Hypothalamus (tissue), 51 donors: ENCODE measurements at regions not wholly inside any gene's neighbourhood (a gene's known extent, or its start where the extent isn't known, plus 50 kb on each side); places are given as distances from the start of the nearest gene placed in this dataset.
"Not testable (repeated sequence)": the region's sequence is repeated elsewhere in the genome, so short reads cannot be mapped to it uniquely, and the experiment has no call there.

Experiments
- DNase-seq, 51 donors: peaks; one replicate each; lab custom pipeline; 2025; lab: John Stamatoyannopoulos, UW

DNA sequence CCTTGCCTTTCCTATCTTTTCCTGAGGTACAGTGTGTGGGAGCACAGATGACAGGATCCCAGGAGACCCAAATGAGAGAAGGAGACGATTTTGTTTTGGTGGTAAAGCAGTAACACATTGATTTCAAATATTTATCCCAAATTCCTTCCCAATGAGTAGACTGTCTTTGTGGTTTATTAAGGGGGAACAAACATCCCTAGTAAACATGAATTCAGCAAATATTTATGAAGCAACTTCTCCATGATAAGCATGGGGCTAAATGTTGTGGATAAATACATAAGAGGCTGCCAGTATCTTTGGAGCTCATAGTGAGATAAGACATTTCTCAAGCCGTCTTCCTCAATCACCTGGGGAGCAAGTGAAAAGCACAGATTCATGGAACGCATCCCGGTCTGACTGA, 460.8 kb upstream of the CFAP20DC start:
- no peak for DNase-seq

DNA sequence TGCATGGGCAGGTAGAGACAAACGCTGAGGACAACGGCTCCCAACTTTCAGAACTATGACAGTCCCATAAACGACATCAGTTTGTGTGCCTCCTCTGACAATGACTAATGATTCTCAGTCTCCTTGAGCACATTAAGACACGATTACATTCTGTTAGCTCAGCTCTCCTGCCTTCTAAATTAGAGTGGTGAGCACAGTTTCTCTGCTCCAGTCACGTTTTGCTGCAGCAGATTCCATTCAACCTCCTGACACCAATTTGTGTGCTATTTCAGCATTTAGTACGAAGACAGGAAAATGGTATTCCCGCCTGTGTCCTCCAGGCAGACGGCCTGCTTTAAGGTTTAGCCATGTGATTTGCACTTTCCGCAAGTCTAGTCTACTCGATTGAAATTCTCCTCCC, 458.4 kb upstream of the CFAP20DC start:
- DNase-seq = no peak

DNA sequence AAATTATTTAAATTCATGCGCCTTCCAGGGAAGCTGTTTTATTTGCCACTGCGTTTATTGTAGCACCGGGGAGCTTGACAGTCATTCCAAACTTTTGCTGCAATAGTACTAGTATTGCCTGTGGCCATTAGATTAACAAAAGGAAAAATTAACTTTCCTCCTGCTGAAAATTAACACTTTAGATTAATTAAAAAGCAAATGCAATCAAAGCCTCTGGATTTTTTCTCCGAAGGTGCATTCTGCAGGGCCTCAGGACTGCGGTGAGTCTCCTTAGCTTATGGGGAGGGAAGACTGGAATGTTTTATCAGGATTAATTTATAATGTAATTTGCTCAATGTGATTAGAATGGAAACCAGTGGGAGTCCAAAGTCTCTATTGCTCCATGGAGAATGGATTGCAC, 456.4 kb upstream of the CFAP20DC start:
- DNase-seq = no peak

DNA sequence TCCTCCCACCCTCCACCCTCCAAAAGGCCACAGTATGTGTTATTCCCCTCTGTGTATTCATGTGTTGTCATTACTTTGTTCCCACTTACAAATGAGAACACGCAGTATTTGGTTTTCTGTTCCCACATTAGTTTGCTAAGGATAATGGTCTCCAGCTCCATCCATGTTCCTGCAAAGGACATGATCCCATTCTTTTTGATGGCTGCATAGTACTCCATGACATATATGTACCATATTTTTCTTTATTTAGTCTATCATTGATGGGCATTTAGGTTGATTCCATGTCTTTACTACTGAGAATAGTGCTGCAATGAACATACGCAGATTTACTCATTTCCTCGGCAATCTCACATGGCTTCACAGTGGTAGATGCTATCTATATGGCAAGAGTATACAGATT, 453.6 kb upstream of the CFAP20DC start:
- no peak for DNase-seq

DNA sequence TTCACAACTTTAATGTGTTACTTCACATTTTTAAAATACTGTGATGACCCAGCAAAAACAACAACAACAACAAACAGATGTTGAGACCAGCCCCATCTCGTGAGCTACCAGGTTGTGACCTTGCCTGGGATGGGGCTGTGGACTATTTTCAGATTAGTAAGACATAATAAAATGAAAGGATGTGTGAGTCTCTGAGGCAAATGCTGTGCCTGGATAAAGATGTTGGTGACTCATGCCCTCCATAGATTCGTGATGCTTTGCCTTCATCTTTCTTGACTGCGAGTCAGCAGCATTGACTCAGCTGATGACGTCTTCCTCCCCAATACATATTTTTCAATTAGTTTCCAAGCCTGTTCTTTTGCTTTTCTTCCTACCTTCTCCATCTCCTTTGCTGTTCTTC, 453.0 kb upstream of the CFAP20DC start:
- peak in 3 of 51 donors; percentile 1 to 33 (median 2) for DNase-seq

DNA sequence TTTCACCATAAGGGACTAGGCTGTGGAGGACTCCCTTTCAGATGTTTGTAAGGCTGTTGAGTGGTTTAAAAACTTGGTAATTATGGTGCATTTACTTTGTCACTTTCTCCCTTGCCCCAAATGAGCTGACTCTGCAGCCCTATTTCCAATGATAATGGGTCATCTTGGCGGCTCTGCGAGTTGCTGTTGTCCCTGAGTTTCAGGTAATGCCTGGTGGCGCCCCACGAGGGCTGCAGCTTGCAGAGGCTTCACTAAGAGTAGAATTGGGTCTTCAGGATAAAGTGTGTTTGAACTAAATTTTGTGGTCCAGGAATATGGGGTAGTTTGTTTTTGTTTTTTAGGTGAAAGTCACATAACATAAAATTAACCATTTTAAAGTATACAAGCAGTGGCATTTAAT, 450.1 kb upstream of the CFAP20DC start:
- DNase-seq = no peak

DNA sequence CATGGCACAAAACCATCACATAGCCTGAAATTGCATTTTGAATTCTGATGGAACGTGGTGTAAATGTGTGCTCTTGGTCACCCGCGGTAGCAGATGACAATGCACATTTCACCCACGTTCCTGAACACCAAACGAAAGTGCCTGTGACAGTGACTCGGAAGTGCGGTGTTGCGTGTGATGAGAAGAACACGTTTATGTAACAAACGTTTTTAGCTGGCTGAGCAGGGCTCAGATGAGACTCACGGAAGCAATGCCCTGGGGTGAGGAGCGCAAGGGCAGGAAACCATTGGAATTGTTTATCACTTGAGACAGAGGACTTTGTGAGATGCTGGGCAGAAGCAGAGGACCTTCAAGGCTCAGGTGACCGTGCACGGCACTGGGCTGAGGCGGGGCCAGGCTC, 449.2 kb upstream of the CFAP20DC start:
- DNase-seq = no peak

DNA sequence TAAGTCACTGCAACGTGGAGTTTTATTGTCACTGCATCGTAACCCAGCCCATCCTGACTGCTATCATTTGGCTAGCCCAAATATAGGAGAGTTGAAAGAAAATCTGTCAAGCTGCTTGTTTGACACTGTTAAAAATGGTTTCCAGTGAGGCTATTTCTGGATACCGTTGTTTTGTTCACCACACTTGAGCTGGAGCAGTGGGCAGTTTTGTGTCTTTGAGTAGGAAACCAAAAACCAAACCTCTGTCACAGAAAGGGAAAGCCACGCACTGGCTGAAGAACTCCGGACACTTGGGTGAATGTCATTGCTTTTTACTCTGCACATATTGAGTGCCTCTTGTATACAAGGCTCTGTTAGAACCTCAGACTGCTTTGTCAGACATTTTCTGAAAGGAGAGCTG, 446.4 kb upstream of the CFAP20DC start:
- no peak for DNase-seq

DNA sequence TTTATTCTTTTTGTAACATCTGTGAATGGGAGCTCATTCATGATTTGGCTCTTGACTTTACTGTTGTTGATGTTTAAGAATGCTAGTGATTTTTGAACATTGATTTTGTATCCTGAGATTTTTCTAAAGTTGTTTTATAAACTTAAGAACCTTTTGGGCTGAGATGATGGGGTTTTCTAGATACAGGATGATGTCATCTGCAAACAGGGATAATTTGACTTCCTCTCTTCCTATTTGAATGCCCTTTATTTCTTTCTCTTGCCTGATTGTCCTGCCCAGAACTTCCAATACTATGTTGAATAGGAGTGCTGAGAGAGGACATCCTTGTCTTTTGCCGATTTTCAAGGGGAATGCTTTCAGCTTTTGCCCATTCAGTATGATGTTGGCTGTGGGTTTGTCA, 445.1 kb upstream of the CFAP20DC start:
- not testable (repeated sequence) for DNase-seq

DNA sequence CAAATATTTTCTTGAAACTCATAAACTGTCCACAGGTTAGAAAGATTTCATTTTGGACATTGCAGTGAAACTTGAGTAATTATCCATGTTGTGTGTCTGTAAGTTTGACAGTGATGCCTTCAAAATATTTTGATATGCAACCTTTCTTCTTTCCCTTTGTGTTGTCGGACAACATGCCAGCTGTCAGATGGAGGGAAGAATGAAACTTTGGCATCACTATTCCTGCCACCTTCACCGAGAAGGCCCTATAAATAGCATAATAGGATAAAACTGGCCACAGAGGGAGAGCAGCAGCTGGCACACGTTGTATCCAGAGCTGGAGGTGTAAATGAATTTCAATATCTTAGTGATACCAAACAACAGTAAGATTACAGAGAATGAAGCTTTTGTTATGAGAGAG, 436.7 kb upstream of the CFAP20DC start:
- DNase-seq = no peak

DNA sequence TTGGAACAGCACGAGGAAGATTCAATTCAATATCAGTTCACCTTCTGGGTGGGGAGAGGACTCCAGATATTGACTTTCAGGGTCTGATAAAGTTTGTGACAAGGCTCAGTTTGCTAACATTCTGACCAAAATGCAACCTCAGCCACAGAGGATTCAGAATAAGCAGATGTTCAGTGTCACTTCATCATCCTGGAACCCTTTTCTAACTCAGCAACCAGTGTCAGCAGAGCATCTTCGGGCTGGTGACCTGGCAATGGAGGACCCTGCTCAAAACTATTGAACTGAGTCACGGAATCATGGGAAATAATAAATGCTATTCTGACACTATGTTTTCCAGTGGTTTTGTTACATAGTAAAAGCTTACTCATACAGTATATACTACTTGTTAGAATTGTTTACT, 433.4 kb upstream of the CFAP20DC start:
- no peak for DNase-seq

DNA sequence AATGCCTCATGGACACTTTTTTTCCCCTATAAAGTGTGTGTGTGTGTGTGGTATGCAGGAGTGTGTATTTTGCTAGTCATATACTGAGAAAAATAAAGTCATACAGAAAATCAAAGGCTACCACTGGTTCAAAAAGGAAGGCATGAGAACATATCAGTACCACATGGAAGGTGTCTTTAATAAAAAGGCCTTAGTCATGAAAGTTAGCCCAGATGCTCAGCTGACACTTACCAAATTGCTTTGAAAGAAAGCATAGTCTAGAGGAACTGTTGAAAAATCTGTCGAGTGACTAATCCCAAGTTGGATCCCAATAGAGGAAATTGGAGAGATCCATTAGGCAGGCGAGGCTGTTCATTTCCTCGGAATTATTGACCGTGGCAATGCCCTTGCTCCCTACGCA, 432.9 kb upstream of the CFAP20DC start:
- no peak for DNase-seq

DNA sequence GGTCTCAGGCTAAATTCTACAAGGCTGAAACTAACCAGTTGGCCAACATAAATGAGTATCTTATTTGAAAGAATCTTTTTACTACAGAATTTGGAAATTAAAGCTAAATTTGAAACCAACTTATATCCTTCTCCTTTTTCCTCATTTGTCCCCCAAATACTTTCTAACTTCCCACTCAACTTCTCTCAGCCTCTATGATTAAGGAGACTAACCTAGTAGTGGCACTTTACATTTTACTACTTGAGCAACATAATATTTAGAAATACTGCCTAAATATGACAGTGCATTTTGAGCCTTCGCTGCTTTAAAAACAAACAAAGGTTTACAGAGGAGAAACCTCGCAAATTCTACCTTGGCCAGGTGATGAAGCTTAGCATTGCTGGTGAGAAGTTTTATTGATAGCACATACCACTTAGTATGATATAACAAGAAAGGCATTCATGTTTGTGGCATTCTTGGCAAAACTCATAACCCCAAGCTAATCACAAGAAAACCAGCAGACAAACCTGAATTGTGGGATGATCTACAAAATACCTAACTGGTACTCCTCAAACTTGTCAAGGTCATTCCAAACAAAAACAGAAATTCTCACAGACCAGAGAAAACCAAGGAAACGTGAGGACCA, 432.1 kb upstream of the CFAP20DC start:
- DNase-seq = no peak

DNA sequence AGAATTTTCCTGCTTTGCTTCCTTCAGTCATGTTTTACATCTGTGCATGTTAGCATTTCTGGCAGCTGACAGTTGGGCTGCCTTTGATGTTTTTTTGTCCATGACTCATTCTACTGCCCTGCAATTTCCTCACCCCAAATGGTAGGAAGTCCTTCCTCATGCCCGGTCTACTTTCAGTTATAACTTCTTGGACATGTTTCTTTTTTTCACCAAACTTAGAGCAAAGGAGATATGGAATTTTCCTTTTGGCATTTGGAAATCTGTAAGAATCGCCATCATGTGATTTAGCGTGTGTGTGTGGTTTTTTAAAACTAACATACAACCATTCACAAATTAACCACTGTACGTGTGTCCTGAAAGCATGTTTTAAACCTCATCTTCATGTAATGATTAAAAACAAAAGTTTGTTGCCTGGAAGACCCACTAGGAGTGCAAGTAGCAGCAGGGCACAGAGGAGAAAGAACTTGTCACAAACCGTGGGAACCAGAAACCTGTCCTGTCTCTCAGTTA, 430.7 kb upstream of the CFAP20DC start:
- no peak for DNase-seq

DNA sequence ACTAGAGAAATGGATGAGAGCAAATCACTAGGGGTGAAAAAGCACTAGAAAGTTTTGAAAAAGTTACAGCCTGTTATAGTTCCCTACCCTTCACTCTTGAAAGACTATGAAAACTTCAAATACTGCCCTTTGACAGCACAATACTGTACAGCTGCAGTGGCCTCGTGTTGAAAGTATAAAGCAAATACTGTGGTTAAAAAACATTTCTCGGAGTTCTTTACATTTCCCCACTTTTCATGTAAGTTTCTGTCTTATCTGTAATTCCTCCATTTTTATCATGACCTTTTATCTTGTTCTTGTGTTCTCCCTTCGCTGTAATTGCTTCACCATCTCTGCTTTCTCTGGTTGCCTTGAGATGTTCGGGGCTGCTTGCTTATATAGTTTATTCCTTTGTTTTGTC, 423.8 kb upstream of the CFAP20DC start:
- DNase-seq = no peak

DNA sequence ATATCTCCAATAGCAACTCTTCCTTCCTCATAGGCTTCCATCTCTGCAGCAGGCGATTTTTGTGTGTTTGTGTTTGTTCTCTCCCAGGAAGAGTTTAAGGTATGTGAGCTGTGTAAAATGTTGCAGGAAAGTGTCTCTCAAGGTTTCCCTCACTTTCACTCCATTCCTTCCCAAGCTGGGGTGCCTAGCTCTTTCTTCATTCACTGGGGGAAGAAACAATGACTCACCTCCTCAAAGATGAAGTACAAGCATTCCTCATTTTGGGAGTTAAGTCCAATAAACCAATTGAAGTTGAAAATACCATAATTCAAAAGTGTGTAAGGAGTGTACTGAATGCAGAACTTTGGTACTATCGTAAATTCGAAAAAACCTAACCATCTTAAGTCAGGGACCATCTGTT, 422.7 kb upstream of the CFAP20DC start:
- DNase-seq = no peak

DNA sequence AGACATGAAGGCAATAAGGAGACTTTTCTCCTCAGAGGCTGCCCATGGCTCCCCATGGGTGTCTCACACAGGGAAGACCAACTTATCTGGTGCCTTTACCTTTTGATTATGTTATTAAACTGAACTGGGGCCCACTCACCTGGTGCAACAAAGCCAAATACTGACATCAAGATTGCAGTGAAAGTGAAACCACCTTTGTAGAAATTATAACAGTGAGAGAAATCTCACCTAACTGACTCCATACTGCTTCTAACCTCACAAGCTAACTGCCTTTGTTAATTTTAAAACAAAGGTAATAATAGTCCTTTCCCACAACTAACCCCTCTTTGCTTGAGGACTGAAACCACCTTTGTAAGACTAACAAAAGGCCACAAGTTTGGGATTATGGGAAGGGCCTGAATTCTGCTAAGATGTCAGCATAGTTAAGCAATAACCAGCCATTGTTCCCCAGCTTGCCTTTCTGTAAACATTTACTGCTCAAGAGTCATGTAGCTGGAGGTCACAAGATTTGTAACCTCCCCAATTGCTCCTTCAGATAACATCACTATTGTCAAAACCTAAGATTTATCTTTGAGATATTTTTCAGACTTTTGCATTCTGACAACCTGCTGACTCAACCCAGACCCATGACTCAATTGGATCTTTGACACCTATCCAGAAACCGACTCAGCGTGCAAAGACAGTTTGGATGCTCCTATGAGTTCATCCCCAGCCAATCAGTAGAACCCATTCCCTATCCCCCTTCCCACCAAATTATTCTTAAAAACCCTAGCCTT, 420.3 kb upstream of the CFAP20DC start:
- DNase-seq = no peak

DNA sequence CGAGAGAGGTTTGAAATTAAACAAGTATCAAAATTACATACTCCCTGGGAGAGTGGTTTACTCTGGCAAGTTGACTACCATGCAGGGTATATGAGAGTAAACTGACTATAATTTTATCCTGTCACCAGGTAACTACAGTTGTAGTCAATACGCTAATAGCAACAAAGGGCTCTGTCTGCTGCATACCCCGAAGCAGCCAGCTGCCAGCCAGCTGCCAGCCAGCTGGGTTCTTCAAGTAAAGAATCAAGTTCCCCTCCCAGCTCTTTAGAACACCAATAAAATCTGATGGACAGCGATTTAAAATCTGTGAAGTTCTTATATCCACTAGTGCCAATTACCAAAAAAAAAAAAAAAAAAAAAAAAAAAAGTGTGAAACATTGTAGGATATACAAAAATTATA, 417.7 kb upstream of the CFAP20DC start:
- no peak for DNase-seq

DNA sequence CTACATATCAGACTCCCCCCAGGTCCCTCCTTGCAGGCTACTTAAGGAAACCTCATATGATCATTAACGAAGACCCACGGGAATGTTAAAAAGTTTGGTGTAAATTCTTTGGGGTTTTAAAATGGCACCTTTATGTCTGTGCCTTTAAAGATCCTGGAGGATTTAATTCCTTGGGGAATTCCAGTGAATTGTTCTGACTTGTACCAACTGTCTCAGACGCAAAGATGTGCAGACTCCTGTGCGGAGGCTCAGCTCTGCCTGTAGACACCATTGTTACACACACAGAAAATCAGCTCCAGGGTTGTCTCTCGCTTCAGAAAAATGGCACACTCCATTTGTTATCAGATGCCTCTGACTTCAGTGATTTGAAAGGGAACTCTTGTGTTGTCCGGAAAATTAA, 414.4 kb upstream of the CFAP20DC start:
- DNase-seq = no peak

DNA sequence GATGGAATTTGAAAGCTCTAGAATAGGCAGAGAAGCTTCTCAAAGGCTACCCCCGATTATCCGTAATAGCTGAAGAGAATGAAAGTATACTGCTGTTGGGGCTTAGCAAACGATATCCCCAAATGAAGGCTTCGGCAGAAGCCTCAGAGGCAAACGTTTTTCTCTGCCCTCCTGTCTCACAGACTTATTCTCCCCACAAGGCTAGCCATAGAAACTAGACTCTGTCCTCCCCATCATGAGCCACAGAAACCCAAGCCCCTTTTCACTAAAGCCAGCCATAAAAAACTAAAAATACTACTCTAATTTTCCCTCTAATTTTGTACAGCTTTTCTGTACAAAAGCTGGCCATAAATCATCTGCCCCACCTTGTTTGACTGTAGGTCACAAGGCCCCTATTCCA, 413.4 kb upstream of the CFAP20DC start:
- DNase-seq = no peak

DNA sequence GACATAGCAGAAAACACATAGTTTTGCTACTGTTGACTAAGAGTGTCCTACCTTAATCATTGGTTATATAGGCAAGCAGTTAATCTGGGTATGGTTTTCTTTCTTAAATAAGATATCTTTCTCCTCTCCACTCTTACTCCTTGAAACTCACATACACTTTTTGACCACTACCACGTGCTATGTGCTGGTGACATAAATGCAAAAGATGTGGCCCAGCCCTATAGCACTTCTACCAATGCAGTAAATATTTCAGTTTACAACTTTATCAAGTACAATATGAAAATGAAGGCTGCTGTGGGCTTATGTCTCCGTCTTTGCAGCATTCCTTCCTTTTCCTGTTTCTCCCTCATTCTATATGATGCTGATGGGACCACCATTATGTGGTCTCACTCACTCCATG, 410.2 kb upstream of the CFAP20DC start:
- no peak for DNase-seq

DNA sequence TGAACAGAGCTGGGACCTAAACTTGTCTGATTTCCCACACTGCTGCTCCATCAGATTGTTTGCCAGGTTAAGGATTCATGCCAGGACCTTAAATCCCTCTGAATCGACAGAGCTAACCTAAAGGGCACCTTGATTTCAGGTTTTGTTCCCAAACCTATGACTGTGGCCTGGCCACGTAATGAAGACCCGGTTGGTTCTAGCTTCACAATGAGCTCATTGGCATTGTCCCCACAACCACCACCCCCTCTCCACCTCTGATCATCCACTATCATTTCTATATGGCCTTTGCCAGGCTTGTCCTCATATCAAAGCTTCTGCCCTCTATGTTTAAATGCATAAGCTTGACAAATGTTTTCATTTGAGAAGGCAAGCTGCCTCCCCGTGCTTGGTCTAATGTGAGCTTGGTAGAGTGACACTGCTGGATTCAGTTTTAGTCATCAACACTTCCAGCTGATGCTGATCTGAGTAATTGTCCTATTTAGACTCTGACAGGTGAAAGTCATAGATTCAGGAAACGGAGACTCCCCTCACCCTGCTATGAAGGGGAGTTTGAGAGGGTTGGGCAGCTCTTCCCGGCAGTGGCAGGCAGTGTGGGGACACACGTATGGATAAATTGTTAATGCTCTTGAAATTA, 407.1 kb upstream of the CFAP20DC start:
- no peak for DNase-seq
